ENCODE measurements at regions not wholly inside any gene's neighbourhood (a gene's known extent, or its start where the extent isn't known, plus 50 kb on each side); places are given as distances from the start of the nearest gene placed in this dataset.

GRCh38 chr9:87280421-87280820 is 217.2 kb upstream of the DAPK1 start:
- intact Hi-C loops (cut with DNase I; ENCODE audit: low total_unique reads), result no loop called here
- no peaks in the 10 kb centered on the region for H3K27me3 ChIP-seq (replicated peaks in 1 of 7)
- peaks cover 0 to 16% (median 0%) of the 10 kb centered on the region in 6 donors for H3K4me1 ChIP-seq
- 92 to 97% (median 95%) methylated on average over 5 of the region's 5 CpGs for WGBS, 5 donors
- DNase-seq, result no peak
- TF ChIP-seq POLR2A (IDR thresholded peaks at IDR 0.05) (no peak), POLR2AphosphoS5 (IDR thresholded peaks at IDR 0.05) (no peak)
- TF ChIP-seq, protein P1, sequence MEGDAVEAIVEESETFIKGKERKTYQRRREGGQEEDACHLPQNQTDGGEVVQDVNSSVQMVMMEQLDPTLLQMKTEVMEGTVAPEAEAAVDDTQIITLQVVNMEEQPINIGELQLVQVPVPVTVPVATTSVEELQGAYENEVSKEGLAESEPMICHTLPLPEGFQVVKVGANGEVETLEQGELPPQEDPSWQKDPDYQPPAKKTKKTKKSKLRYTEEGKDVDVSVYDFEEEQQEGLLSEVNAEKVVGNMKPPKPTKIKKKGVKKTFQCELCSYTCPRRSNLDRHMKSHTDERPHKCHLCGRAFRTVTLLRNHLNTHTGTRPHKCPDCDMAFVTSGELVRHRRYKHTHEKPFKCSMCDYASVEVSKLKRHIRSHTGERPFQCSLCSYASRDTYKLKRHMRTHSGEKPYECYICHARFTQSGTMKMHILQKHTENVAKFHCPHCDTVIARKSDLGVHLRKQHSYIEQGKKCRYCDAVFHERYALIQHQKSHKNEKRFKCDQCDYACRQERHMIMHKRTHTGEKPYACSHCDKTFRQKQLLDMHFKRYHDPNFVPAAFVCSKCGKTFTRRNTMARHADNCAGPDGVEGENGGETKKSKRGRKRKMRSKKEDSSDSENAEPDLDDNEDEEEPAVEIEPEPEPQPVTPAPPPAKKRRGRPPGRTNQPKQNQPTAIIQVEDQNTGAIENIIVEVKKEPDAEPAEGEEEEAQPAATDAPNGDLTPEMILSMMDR (IDR thresholded peaks at IDR 0.05 in 8 of 11, conservative IDR thresholded peaks at IDR 0.05 in 3 of 11), result no peak
- H3K36me3 ChIP-seq, result no peaks in the 10 kb centered on the region
- H3K4me3 ChIP-seq, result no peak overlapping the region
- no peaks in the 10 kb centered on the region for H3K9me3 ChIP-seq
- no peak overlapping the region for H3K27ac ChIP-seq

- intact Hi-C loops (cut with DNase I; ENCODE audit: low total_unique reads), result no loop called here
These were observed 215.1 kb upstream of the DAPK1 start for GRCh38 chr9:87282538-87282937.

GRCh38 chr9:87283585-87283984 is 214.1 kb upstream of the DAPK1 start:
- TF ChIP-seq, protein P1 (IDR thresholded peaks at IDR 0.05 in 8 of 11, conservative IDR thresholded peaks at IDR 0.05 in 3 of 11), result no peak
- TF ChIP-seq POLR2A (IDR thresholded peaks at IDR 0.05) (no peak), POLR2AphosphoS5 (IDR thresholded peaks at IDR 0.05) (no peak)
- DNase-seq, result no peak
- no peak overlapping the region for H3K4me3 ChIP-seq
- intact Hi-C loops (cut with DNase I; ENCODE audit: low total_unique reads), result no loop called here
- H3K27me3 ChIP-seq (replicated peaks in 1 of 7), result peaks cover 0 to 2% (median 0%) of the 10 kb centered on the region in 7 donors
- no peaks in the 10 kb centered on the region for H3K36me3 ChIP-seq
- 91 to 98% (median 96%) methylated on average over 4 of the region's 4 CpGs for WGBS, 5 donors
- no peak overlapping the region for H3K27ac ChIP-seq
- no peaks in the 10 kb centered on the region for H3K4me1 ChIP-seq
- H3K9me3 ChIP-seq, result no peaks in the 10 kb centered on the region

More at GRCh38 chr9:87282538-87282937, 215.1 kb upstream of the DAPK1 start:
- TF ChIP-seq POLR2AphosphoS5 (IDR thresholded peaks at IDR 0.05), result no peak
- TF ChIP-seq, protein P1 (IDR thresholded peaks at IDR 0.05 in 8 of 11, conservative IDR thresholded peaks at IDR 0.05 in 3 of 11), result no peak
- Histone ChIP-seq H3K27ac (no peak overlapping the region), H3K36me3 (no peaks in the 10 kb centered on the region), H3K4me3 (no peak overlapping the region), H3K9me3 (no peaks in the 10 kb centered on the region), H3K27me3 (replicated peaks in 1 of 7) (no peaks in the 10 kb centered on the region), H3K4me1 (no peaks in the 10 kb centered on the region)
- 85 to 94% (median 89%) methylated on average over 1 of the region's 1 CpG for WGBS, 5 donors
- DNase-seq, result no peak

DNA sequence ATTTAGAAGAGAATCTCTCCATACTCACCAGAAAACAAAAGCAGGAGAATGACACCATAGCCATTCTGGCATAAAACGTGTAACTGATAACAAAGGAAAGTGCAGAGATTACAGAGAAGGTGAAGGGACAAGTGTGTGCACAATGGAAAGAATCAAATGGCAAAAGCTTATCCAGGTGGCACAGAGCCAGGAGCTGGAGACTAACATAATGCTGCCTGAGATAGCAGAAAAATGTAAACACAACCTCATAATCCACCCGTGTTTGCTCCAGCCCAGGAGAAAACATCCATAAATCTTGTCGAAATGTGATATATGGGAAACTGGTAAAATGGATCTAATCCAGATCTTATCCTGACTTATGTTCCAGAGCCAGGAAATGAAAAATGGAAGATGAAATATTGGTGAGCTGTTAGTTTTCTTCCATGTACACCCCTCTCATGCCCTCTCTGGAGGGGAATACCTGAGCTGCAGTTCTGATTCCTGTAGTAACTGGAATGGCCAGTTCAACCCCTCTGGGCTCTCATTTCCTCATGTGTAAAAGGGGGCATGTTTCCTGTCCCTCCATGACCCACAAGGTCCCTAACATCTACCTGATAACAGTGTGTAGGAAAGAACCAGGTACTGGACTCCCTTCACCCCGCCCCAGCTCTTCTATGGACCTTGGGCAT is 212.3 kb upstream of the DAPK1 start:
- Histone ChIP-seq H3K36me3 (no peaks in the 10 kb centered on the region), H3K4me3 (no peak overlapping the region), H3K4me1 (no peaks in the 10 kb centered on the region), H3K27ac (no peak overlapping the region), H3K27me3 (replicated peaks in 1 of 7) (peaks cover 0 to 4% (median 0%) of the 10 kb centered on the region in 7 donors), H3K9me3 (no peaks in the 10 kb centered on the region)
- TF ChIP-seq POLR2AphosphoS5 (IDR thresholded peaks at IDR 0.05) (no peak), POLR2A (IDR thresholded peaks at IDR 0.05) (no peak)
- TF ChIP-seq, protein P1 (IDR thresholded peaks at IDR 0.05 in 8 of 11, conservative IDR thresholded peaks at IDR 0.05 in 3 of 11), result no peak
- intact Hi-C loops (cut with DNase I; ENCODE audit: low total_unique reads), result no loop called here
- WGBS, 5 donors, result 48 to 60% (median 54%) methylated on average over 4 of the region's 4 CpGs
- DNase-seq, result no peak
